Stimulated activated CD4-positive, alpha-beta T cell treated with anti-CD3 and anti-CD28 coated beads, TNF-alpha, amount 100 ng/mL, for 4 hours (primary cell): ENCODE measurements at regions not wholly inside any gene's neighbourhood (a gene's known extent, or its start where the extent isn't known, plus 50 kb on each side); places are given as distances from the start of the nearest gene placed in this dataset.

ENCODE experiments used
- DNase-seq, 3 experiments: peaks; one replicate each; pipeline ENCODE4 v3.0.0-alpha.2; 2020; ENCODE audit warnings: low read depth in 3 of 3

GRCh38 chr14:101368629-101369028 lies 192.7 kb upstream of the DIO3 start:
- DNase-seq = no peak

DNA sequence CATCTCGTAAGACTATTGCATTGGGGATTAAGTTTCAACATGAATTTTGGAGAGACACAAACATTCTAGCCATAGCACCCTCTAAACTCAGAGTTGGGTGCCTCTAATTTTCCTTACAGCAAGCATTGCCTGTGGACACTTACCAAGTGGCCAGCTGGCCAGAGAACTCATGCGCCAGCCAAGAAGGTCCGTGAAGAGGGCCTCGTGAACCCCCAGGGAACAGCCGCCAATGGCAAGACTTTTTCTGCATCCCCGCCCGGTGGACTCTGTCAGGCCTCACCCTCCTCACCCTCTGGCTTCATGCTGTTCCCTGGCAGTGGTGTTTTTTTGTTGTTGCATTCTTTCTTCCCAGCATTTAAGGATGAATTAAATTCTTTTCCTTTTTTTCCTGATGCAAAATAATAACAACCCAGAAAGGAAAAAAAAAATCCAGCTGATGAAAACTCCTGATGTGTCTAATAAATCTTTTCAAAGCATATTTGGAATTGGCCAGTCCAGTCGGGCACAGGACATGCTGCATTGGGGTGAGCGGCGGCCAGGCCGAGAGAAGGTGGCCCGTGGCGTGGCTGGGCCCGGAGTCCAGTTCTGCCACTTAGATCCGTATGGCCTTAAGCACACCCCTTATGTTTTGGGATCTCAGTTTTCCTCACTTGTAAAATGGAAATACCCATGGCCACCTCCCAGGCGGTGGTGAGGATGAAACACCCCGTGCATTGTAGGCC lies 191.9 kb upstream of the DIO3 start:
- DNase-seq = no peak

GRCh38 chr14:101369916-101370592 lies 191.2 kb upstream of the DIO3 start:
- DNase-seq = no peak

GRCh38 chr14:101370593-101371569 lies 190.4 kb upstream of the DIO3 start:
- DNase-seq = no peak

DNA sequence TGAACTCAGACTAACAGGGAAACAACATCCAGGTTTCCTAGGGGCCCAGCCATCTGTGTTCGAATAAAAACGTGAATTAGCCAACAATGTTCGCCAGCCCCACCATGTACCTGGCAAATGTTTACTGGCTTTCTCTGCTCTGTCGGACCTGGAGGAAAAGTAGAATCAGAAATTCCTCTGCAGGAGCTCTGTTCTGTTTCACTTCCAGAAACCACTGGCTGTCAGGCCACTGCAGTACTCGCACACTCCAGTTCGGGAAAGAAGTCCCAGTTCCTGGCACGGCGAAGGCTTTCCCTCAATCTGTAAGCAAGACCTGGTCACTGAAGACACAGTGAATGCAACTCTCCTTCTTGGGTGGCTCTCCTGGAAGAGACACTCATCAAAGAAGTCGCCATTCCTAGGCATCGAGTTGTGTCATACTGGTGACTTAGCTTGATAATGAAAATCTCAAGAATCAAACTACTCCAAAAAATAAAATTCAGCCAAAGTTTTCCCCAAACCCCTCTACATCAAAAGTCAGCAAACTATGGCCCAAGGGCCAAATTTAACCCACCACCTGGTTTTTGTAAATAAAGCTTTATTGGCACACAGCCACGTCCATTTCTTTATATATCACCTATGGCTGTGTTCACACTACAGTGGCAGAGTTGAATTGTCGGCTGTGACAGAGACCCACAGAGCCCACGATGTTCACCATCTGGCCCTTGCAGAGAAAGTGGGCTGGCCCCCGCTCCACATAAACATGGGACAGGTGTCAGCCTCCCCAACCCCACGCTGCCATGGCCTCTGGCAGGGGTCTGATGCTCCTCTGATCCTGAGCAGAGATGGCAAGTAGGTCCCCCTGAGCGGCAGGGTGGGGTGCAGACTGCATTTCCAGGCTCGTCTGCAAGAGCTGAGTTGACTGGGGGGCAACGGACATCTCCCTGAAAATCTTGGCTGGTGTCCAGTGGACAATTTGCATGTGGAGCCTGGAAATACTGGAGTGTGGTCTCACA lies 189.2 kb upstream of the DIO3 start:
- DNase-seq = no peak

DNA sequence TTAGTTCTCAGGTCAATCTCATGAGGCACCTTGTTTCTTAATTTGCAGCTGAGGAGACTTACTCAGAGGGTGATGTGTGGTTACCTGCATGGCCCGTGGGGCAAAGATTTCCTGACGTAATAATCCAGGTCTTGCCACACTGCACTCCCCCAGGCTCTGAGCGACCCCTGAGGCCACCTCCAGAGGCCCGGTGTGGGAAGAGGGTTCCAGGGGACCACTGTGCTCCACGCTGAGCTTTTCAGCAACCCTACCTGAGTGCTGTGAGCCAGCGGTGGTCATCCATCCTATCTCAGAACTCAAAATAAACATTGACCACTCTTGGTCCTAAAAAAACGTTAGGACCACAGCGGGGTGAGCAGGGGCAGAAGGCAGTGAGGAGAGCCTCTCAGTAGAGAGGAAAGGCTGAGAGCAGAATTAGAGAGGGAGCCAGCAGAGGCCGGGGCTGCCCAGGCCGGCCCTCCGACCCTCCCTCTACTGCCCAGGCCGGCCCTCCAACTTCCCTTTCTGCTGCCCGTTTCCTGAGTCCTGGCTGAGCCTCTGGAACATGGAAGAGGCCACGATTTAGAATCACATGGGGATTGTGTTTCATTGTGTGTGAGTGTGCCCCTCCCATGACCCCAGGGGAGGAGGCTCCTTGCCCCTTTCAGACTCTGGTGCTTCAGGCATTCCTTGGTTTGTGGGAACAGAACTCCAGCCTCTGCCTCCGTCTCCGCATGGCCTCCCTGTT lies 188.2 kb upstream of the DIO3 start:
- DNase-seq = no peak

DNA sequence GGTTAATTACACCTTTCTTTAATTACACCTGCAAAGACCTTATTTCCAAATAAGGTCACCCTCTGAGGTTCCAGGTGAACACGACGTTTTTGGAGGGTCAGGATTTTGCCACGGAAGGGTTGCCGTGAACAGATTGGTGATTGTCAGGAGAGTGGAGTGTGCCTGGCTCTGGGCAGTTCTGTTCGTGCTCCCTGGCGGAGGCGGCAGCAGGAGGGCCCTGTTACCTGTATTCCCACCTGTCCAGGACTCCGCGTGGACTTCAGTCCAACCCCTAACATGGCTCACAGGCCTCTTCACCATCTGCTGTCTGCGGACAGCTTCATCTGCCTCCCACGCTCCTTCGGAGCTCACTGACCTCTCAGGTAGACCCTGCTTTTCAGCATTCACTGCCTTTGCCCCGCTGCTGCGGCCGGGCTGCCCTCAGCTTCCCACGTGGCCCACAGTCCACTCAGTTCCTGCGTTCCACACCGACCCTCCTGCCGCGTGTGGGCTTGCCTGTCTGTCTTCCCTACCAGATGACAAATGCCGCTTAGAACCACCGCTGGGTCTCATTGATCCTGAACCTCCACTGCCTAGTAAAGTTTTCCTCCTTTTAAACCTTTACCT lies 187.5 kb upstream of the DIO3 start:
- DNase-seq = no peak

DNA sequence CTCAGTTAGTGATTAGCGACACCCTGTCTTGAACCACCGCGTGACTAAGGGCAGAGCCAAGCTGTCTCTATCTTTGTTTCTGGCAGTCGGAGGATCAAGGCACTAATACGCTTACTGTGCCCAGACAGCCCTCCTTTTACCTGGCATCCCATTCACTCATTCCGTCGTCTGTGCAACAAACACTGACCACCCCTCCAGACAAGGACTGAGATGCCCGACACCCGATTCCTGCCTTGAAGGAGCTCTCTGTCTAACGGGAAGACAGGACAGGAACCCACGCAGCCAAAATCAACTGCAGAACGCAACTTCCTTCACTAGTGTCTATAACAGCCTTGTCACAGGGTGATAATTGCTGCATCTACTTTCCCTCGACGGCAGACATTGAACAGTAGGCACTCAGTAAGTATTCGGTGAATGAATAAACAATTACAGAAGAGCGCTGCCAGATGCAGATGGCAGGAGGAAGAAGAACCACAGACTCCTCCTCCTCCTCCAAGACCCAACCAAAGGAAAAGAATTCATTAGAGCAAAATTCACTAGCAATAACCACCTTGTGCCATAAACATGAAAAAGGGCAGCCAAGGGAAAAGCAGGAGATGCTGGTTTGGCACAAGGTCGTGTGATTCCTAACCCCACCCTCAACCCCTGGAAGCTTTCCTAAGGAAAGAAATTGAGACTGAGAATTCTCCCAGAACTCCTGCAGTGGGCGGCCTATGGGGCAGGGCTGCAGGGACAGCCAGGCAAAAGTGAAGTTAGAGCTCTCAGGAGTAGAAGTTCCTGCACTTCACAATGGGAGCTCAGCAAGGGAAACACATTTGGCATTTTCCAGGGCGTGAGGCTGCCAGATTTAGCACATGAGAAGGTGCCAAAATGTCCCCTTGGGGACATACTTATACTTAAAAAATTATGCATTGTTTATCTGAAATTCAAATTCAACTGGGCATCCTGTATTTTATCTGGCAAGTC lies 186.6 kb upstream of the DIO3 start:
- DNase-seq = no peak

DNA sequence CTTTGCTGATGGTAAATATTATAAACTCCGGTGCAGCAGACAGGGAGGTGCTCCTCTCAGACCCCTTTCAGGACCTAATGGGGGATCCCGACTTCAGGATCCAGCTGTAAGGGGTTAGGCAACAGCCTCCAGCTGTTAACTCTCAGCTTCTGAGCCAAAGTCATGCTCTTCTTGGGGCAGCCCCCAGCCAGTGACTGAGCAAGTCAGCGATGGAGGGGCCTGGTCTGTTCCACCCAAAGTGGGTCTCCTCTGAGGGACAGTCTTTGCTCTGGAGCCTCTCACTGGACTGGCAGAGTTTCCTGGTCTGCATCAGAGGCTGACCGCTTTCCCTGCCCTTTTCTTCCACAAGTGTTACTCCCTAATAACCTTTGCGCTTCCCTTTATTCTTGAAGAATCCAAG lies 184.2 kb upstream of the DIO3 start:
- DNase-seq = no peak

DNA sequence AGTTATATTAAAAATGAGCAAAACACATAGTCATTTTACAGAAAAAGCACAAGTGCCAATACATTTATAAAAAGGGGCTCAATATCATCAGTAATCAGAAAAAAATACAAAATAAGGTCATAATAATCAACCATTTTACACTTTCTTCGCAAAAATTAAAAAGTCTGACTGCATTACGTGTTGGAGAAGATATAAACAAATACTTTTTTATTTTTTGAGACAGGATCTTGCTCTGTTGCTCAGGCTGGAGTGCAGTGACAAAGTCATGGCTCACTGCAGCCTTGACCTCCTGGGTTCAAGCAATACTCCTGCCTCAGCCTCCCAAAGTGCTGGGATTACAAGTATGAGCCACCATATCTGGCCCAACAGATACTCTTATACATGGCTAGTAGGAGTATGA lies 181.5 kb upstream of the DIO3 start:
- DNase-seq = no peak

DNA sequence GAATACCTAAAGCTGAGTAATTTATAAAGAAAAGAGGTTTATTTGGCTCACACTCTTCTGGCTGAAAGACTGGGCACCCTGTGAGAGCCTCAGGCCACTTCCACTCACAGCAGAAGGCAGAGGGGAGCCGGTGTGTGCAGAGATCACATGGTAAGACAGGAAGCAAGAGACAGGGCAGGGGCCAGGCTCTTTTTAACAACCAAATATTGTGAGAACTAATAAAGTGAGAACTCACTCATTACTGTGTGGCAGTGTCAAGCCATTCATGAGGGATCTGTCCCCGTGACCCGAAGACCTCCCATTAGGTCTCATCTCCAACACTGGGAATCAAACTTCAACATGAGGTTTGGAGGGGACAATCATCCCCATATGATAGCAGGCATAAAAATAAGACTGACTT lies 180.8 kb upstream of the DIO3 start:
- no peak for DNase-seq

GRCh38 chr14:101380940-101381339 lies 180.4 kb upstream of the DIO3 start:
- DNase-seq = no peak

GRCh38 chr14:101383737-101384338 lies 177.5 kb upstream of the DIO3 start:
- DNase-seq = no peak

DNA sequence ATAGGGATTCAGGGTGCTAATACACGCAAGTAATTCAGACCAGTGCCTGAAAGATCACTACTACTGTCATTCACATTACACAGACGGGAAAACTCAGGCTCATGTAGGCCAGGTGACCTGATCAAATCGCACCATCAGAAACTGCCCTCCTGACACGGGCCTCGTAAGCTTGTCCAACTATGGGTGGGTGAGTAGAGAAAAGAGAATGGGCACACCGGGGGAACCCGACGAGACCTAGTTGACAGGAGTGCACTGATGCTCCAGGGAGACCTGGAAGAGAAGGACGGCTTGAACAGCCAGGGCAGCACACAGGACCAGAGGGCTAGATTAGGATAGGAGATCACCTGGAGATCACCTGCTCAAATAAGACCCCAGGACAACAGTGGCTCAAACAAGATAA lies 166.9 kb upstream of the DIO3 start:
- no peak for DNase-seq

DNA sequence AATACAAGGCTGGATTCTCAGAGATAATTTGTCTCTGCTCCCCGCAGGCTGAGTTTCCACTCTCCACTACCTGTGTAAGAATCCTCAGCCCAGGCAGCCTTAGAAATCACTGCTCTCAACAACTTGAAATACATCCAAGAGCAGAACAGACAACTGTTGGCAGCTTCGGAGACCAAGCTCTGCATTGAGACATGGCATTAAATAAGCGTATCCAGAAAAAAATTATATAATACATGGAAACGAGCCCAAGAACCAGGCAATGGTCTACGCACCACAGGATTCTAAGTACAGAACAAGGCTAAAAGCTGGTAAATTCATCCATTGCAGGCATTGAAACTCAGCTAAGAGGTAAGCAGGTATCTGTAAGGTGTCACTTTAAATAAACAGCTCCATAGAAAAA lies 165.5 kb upstream of the DIO3 start:
- DNase-seq = no peak

GRCh38 chr14:101397206-101397605 lies 164.1 kb upstream of the DIO3 start:
- no peak for DNase-seq

- no peak for DNase-seq
Measured at GRCh38 chr14:101398011-101398410, 163.3 kb upstream of the DIO3 start.

GRCh38 chr14:101399737-101400517 lies 161.4 kb upstream of the DIO3 start:
- DNase-seq = no peak
